K562 (cell line): ENCODE measurements at regions not wholly inside any gene's neighbourhood (a gene's known extent, or its start where the extent isn't known, plus 50 kb on each side); places are given as distances from the start of the nearest gene placed in this dataset.

Experiments used
- AFF4 ChIP-seq: sonication (generic); formaldehyde crosslinking; IDR thresholded peaks from 2 replicates; pipeline ENCODE4 v1.8.0; 2023; ENCODE audit warnings: mild to moderate bottlenecking, missing genetic modification reagents
- CTCF ChIP-seq, 3 experiments: IDR thresholded peaks in 2 of 3; conservative IDR thresholded peaks in 1 of 3; 2 replicates each; pipeline ENCODE4 v1.5.1; 2011 to 2012; ENCODE audit warnings: low read length in 3 of 3, mild to moderate bottlenecking in 3 of 3, control low read depth in 2 of 3, improper control_type of control experiment in 1 of 3, inconsistent platforms in 1 of 3, low read depth in 1 of 3, mixed read lengths in 1 of 3, moderate library complexity in 1 of 3; ENCODE audit not compliant: insufficient read depth in 2 of 3
- FOS ChIP-seq: IDR thresholded peaks from 3 replicates; pipeline ENCODE4 v1.6.1; 2011; ENCODE audit not compliant: insufficient read length; ENCODE audit errors: extremely low read depth
- IRF9 ChIP-seq: fragments of 450-650 bp; IDR thresholded peaks from 2 replicates; pipeline ENCODE4 v1.6.1; 2016; ENCODE audit warnings: missing biosample characterization, missing genetic modification characterization
- MAX ChIP-seq: sonication (generic); formaldehyde crosslinking; IDR thresholded peaks from 2 replicates; pipeline ENCODE4 v1.9.0; 2022; ENCODE audit warnings: mild to moderate bottlenecking, missing genetic modification reagents
- PATZ1 ChIP-seq: fragments of 250-450 bp; sonication (Bioruptor Pico); IDR thresholded peaks from 2 replicates; pipeline ENCODE4 v1.5.0; 2020; ENCODE audit warnings: mild to moderate bottlenecking, borderline replicate concordance
- PYGO2 ChIP-seq: fragments of 450-650 bp; IDR thresholded peaks from 2 replicates; pipeline ENCODE4 v1.6.1; 2016; ENCODE audit warnings: mild to moderate bottlenecking, missing genetic modification characterization, moderate library complexity, missing compliant biosample characterization
- REST ChIP-seq, 2 experiments: fragments of 450-650 bp; formaldehyde crosslinking in 1 of 2; IDR thresholded peaks; 2 replicates each; pipeline versions ENCODE4 v1.4.0 to v1.6.1; 2014 to 2020; ENCODE audit warnings: mild to moderate bottlenecking in 2 of 2, borderline replicate concordance in 1 of 2, low read depth in 1 of 2
- RFX5 ChIP-seq: IDR thresholded peaks from 2 replicates; pipeline ENCODE4 v1.6.1; 2011; ENCODE audit warnings: low read depth, mild to moderate bottlenecking, improper control_type of control experiment, low read length
- TCF7L2 ChIP-seq: fragments of 150-350 bp; IDR thresholded peaks from 2 replicates; pipeline ENCODE4 v1.6.1; 2016; ENCODE audit warnings: low read depth, mild to moderate bottlenecking, low read length, moderate library complexity
- TRIM25 ChIP-seq: fragments of 450-650 bp; IDR thresholded peaks from 2 replicates; pipeline ENCODE4 v1.7.0; 2016; ENCODE audit warnings: borderline replicate concordance
- ZNF41 ChIP-seq: fragments of 250-450 bp; sonication (Bioruptor Pico); conservative IDR thresholded peaks from 2 replicates; pipeline ENCODE4 v1.4.0; 2020; ENCODE audit warnings: mild to moderate bottlenecking

- TF ChIP-seq MAX (CRISPR knock-in tag) = no peak
- TF ChIP-seq REST (IDR thresholded peaks at IDR 0.05; ENCODE audit: borderline replicate concordance) = no peak
- TF ChIP-seq REST (CRISPR knock-in tag; IDR thresholded peaks at IDR 0.05; ENCODE audit: low read depth) = no peak
- no peak for TF ChIP-seq TCF7L2
- TF ChIP-seq PATZ1 = no peak
- no peak for TF ChIP-seq IRF9 (tag)
- TF ChIP-seq RFX5 = no peak
- no peak for TF ChIP-seq AFF4 (CRISPR knock-in tag)
- no peak for TF ChIP-seq FOS
- no peak for TF ChIP-seq PYGO2
- TF ChIP-seq ZNF41 (CRISPR knock-in tag) = no peak
- no peak for TF ChIP-seq TRIM25
- no peak for TF ChIP-seq CTCF (IDR thresholded peaks at IDR 0.05 in 2 of 3, conservative IDR thresholded peaks at IDR 0.05 in 1 of 3; ENCODE audit: insufficient read depth in 2 of 3, low read depth in 1 of 3, low read length in 3 of 3)
These were observed 302.0 kb downstream of the KLF12 start for GRCh38 chr13:73832128-73832588.
